HAP-1 (cell line): ENCODE measurements at regions not wholly inside any gene's neighbourhood (a gene's known extent, or its start where the extent isn't known, plus 50 kb on each side); places are given as distances from the start of the nearest gene placed in this dataset.
"Not testable (repeated sequence)": the region's sequence is repeated elsewhere in the genome, so short reads cannot be mapped to it uniquely, and the experiment has no call there.

Experiments
- DNase-seq, 2 experiments: peaks; one replicate each; pipeline ENCODE4 v3.0.0-alpha.2; 2016 to 2020; ENCODE audit warnings: low spot score in 2 of 2
- H3K27me3 ChIP-seq: fragments of 250-450 bp; sonication (Bioruptor Pico); 2 replicates; pipeline ENCODE4 v1.5.1; 2020; ENCODE audit warnings: low read depth, mild to moderate bottlenecking, moderate library complexity
- H3K36me3 ChIP-seq: fragments of 250-450 bp; sonication (Bioruptor Pico); replicated peaks from 2 replicates; pipeline ENCODE4 v1.5.1; 2020; ENCODE audit warnings: mild to moderate bottlenecking
- H3K4me1 ChIP-seq: fragments of 250-450 bp; sonication (Bioruptor Pico); 2 replicates; pipeline ENCODE4 v1.5.1; 2020; ENCODE audit warnings: mild to moderate bottlenecking
- H3K4me3 ChIP-seq: fragments of 250-450 bp; sonication (Bioruptor Pico); 2 replicates; pipeline ENCODE4 v1.5.1; 2020; ENCODE audit warnings: mild to moderate bottlenecking, moderate library complexity
- H3K9me3 ChIP-seq: fragments of 250-450 bp; sonication (Bioruptor Pico); 2 replicates; pipeline ENCODE4 v1.5.1; 2020; ENCODE audit warnings: mild to moderate bottlenecking, moderate library complexity
- in situ Hi-C: fragments of 300-500 bp; cut with MboI; formaldehyde crosslinking; loops from 3 replicates; pipeline ENCODE4 v1.14.3; 2020; ENCODE audit warnings: low sequenced_read_pairs, inconsistent platforms, mixed read lengths

- Histone ChIP-seq H3K4me3 (no peak overlapping the region), H3K36me3 (no peaks in the 10 kb centered on the region), H3K4me1 (no peaks in the 10 kb centered on the region), H3K9me3 (no peaks in the 10 kb centered on the region), H3K27me3 (no peaks in the 10 kb centered on the region; the same call in 1 of the 2 replicates)
- in situ Hi-C loops, result no loop called here
- no peak for DNase-seq
These were observed 291.9 kb upstream of the FTMT start for GRCh38 chr5:121559832-121560231.

- no peak for DNase-seq
- H3K4me1 ChIP-seq, result no peaks in the 10 kb centered on the region
- H3K36me3 ChIP-seq, result no peaks in the 10 kb centered on the region
- in situ Hi-C loops, result no loop called here
- no peak overlapping the region for H3K4me3 ChIP-seq
- no peaks in the 10 kb centered on the region for H3K27me3 ChIP-seq
- H3K9me3 ChIP-seq, result no peaks in the 10 kb centered on the region
These were observed 279.6 kb upstream of the FTMT start for GRCh38 chr5:121572061-121572460.

GRCh38 chr5:121573721-121574382 is 277.8 kb upstream of the FTMT start:
- Histone ChIP-seq H3K4me1 (no peaks in the 10 kb centered on the region), H3K27me3 (no peaks in the 10 kb centered on the region), H3K4me3 (no peak overlapping the region), H3K9me3 (no peaks in the 10 kb centered on the region), H3K36me3 (no peaks in the 10 kb centered on the region)
- DNase-seq, result no peak
- in situ Hi-C loops, result no loop called here

GRCh38 chr5:121581588-121581987 is 270.1 kb upstream of the FTMT start:
- H3K9me3 ChIP-seq, result no peaks in the 10 kb centered on the region
- no peak for DNase-seq
- no peaks in the 10 kb centered on the region for H3K36me3 ChIP-seq
- no peak overlapping the region for H3K4me3 ChIP-seq
- no peaks in the 10 kb centered on the region for H3K27me3 ChIP-seq
- in situ Hi-C loops, result no loop called here
- no peaks in the 10 kb centered on the region for H3K4me1 ChIP-seq

- no peak for DNase-seq
- Histone ChIP-seq H3K36me3 (no peaks in the 10 kb centered on the region), H3K4me3 (no peak overlapping the region), H3K4me1 (no peaks in the 10 kb centered on the region), H3K9me3 (no peaks in the 10 kb centered on the region), H3K27me3 (no peaks in the 10 kb centered on the region)
- in situ Hi-C loops, result no loop called here
These were observed 254.8 kb upstream of the FTMT start for GRCh38 chr5:121596882-121597281.

- no peaks in the 10 kb centered on the region for H3K4me1 ChIP-seq
- DNase-seq, result no peak
- H3K4me3 ChIP-seq, result no peak overlapping the region
- H3K9me3 ChIP-seq, result no peaks in the 10 kb centered on the region; the same call in 1 of the 2 replicates
- H3K27me3 ChIP-seq, result peaks cover 3% of the 10 kb centered on the region
- no peaks in the 10 kb centered on the region for H3K36me3 ChIP-seq
- in situ Hi-C loops, result no loop called here
These were observed 242.9 kb upstream of the FTMT start for GRCh38 chr5:121608826-121609225.

- no peaks in the 10 kb centered on the region for H3K9me3 ChIP-seq
- 0 out of 2 replicates have a peak, but pooled peaks cover 3% of the 10 kb centered on the region for H3K27me3 ChIP-seq
- H3K4me3 ChIP-seq, result no peak overlapping the region
- no peaks in the 10 kb centered on the region for H3K36me3 ChIP-seq
- no peaks in the 10 kb centered on the region for H3K4me1 ChIP-seq
- in situ Hi-C loops, result no loop called here
- DNase-seq, result no peak
These were observed 227.6 kb upstream of the FTMT start for GRCh38 chr5:121624035-121624434.

GRCh38 chr5:121628783-121629182 is 222.9 kb upstream of the FTMT start:
- Histone ChIP-seq H3K27me3 (0 out of 2 replicates have a peak, but pooled peaks cover 6% of the 10 kb centered on the region), H3K4me3 (no peak overlapping the region), H3K4me1 (no peaks in the 10 kb centered on the region), H3K9me3 (no peaks in the 10 kb centered on the region), H3K36me3 (no peaks in the 10 kb centered on the region)
- DNase-seq, result no peak
- in situ Hi-C loops, result no loop called here

GRCh38 chr5:121630402-121630801 is 221.3 kb upstream of the FTMT start:
- 0 out of 2 replicates have a peak, but pooled peaks cover 6% of the 10 kb centered on the region for H3K27me3 ChIP-seq
- in situ Hi-C loops, result no loop called here
- DNase-seq, result no peak
- H3K4me1 ChIP-seq, result no peaks in the 10 kb centered on the region
- H3K36me3 ChIP-seq, result no peaks in the 10 kb centered on the region
- H3K9me3 ChIP-seq, result no peaks in the 10 kb centered on the region
- H3K4me3 ChIP-seq, result no peak overlapping the region

GRCh38 chr5:121634946-121635345 is 216.7 kb upstream of the FTMT start:
- no peak for DNase-seq
- Histone ChIP-seq H3K9me3 (no peaks in the 10 kb centered on the region), H3K27me3 (0 out of 2 replicates have a peak, but pooled peaks cover 6% of the 10 kb centered on the region), H3K36me3 (no peaks in the 10 kb centered on the region), H3K4me3 (no peak overlapping the region), H3K4me1 (no peaks in the 10 kb centered on the region)
- in situ Hi-C loops, result no loop called here

- Histone ChIP-seq H3K9me3 (no peaks in the 10 kb centered on the region), H3K4me1 (no peaks in the 10 kb centered on the region), H3K4me3 (no peak overlapping the region), H3K27me3 (no peaks in the 10 kb centered on the region), H3K36me3 (no peaks in the 10 kb centered on the region)
- DNase-seq, result no peak
- in situ Hi-C loops, result no loop called here
These were observed 213.6 kb upstream of the FTMT start for GRCh38 chr5:121638126-121638525.

- no peak for DNase-seq
- H3K4me3 ChIP-seq, result no peak overlapping the region
- in situ Hi-C loops, result no loop called here
- no peaks in the 10 kb centered on the region for H3K4me1 ChIP-seq
- no peaks in the 10 kb centered on the region for H3K9me3 ChIP-seq
- no peaks in the 10 kb centered on the region for H3K36me3 ChIP-seq
- no peaks in the 10 kb centered on the region for H3K27me3 ChIP-seq
These were observed 211.4 kb upstream of the FTMT start for GRCh38 chr5:121640298-121640697.

GRCh38 chr5:121658221-121658620 is 193.5 kb upstream of the FTMT start:
- Histone ChIP-seq H3K27me3 (0 out of 2 replicates have a peak, but pooled peaks cover 2% of the 10 kb centered on the region), H3K4me1 (no peaks in the 10 kb centered on the region), H3K36me3 (no peaks in the 10 kb centered on the region), H3K9me3 (no peaks in the 10 kb centered on the region), H3K4me3 (no peak overlapping the region)
- no peak for DNase-seq
- in situ Hi-C loops, result no loop called here

- Histone ChIP-seq H3K36me3 (no peaks in the 10 kb centered on the region), H3K9me3 (no peaks in the 10 kb centered on the region), H3K4me1 (no peaks in the 10 kb centered on the region), H3K27me3 (0 out of 2 replicates have a peak, but pooled peaks cover 2% of the 10 kb centered on the region), H3K4me3 (no peak overlapping the region)
- DNase-seq, result no peak
- in situ Hi-C loops, result no loop called here
These were observed 191.5 kb upstream of the FTMT start for GRCh38 chr5:121660142-121660541.

GRCh38 chr5:121665542-121665941 is 186.1 kb upstream of the FTMT start:
- H3K4me1 ChIP-seq, H3K36me3 ChIP-seq, in situ Hi-C loops, H3K27me3 ChIP-seq, H3K9me3 ChIP-seq, DNase-seq, H3K4me3 ChIP-seq: not testable (repeated sequence)
